ENCODE measurements at regions not wholly inside any gene's neighbourhood (a gene's known extent, or its start where the extent isn't known, plus 50 kb on each side); places are given as distances from the start of the nearest gene placed in this dataset.

- no peak for DNase-seq
- no peaks in the 10 kb centered on the region for H3F3A ChIP-seq (ENCODE audit: insufficient read depth, low read length)
- H3K79me2 ChIP-seq (ENCODE audit: low read length), result no peaks in the 10 kb centered on the region
- TF ChIP-seq CTCF (IDR thresholded peaks at IDR 0.05; ENCODE audit: low read length) (no peak), EZH2phosphoT487 (IDR thresholded peaks at IDR 0.05; ENCODE audit: low read length) (no peak), EZH2 (optimal IDR thresholded peaks at IDR 0.05; ENCODE audit: low read depth, low read length) (no peak)
- H3K4me1 ChIP-seq (ENCODE audit: low read length), result no peaks in the 10 kb centered on the region
- H4K20me1 ChIP-seq (ENCODE audit: insufficient read depth, low read length), result no peaks in the 10 kb centered on the region
- H3K9me3 ChIP-seq (replicated peaks; ENCODE audit: insufficient read depth, low read length), result no peaks in the 10 kb centered on the region
- no peaks in the 10 kb centered on the region for H3K27me3 ChIP-seq (replicated peaks; ENCODE audit: insufficient read depth, low read length)
- H3K4me3 ChIP-seq (ENCODE audit: low read length), result no peak overlapping the region
- H3K9ac ChIP-seq (ENCODE audit: low read length), result no peak overlapping the region
- H2AFZ ChIP-seq (ENCODE audit: low read length), result no peak overlapping the region
- no peaks in the 10 kb centered on the region for H3K9me2 ChIP-seq (replicated peaks; ENCODE audit: insufficient read depth, low read length)
- no peaks in the 10 kb centered on the region for H3K36me3 ChIP-seq (replicated peaks; ENCODE audit: insufficient read depth, low read length)
- H3K27ac ChIP-seq (ENCODE audit: low read length), result no peak overlapping the region
- no peak overlapping the region for H3K4me2 ChIP-seq (ENCODE audit: low read depth, low read length)
Observed at GRCh38 chr9:117551171-117551570, 136.3 kb upstream of the ASTN2 start.

GRCh38 chr9:117549444-117549843 is 134.6 kb upstream of the ASTN2 start:
- Histone ChIP-seq H3K27ac (ENCODE audit: low read length) (no peak overlapping the region), H3F3A (ENCODE audit: insufficient read depth, low read length) (no peaks in the 10 kb centered on the region), H3K4me3 (ENCODE audit: low read length) (no peak overlapping the region), H3K4me1 (ENCODE audit: low read length) (no peaks in the 10 kb centered on the region), H3K4me2 (ENCODE audit: low read depth, low read length) (no peak overlapping the region), H3K36me3 (replicated peaks; ENCODE audit: insufficient read depth, low read length) (no peaks in the 10 kb centered on the region), H3K27me3 (replicated peaks; ENCODE audit: insufficient read depth, low read length) (no peaks in the 10 kb centered on the region), H3K9me2 (replicated peaks; ENCODE audit: insufficient read depth, low read length) (no peaks in the 10 kb centered on the region), H4K20me1 (ENCODE audit: insufficient read depth, low read length) (no peaks in the 10 kb centered on the region), H3K9me3 (replicated peaks; ENCODE audit: insufficient read depth, low read length) (no peaks in the 10 kb centered on the region), H3K9ac (ENCODE audit: low read length) (no peak overlapping the region), H2AFZ (ENCODE audit: low read length) (no peak overlapping the region), H3K79me2 (ENCODE audit: low read length) (no peaks in the 10 kb centered on the region)
- TF ChIP-seq EZH2phosphoT487 (IDR thresholded peaks at IDR 0.05; ENCODE audit: low read length) (no peak), EZH2 (optimal IDR thresholded peaks at IDR 0.05; ENCODE audit: low read depth, low read length) (no peak), CTCF (IDR thresholded peaks at IDR 0.05; ENCODE audit: low read length) (no peak)
- DNase-seq, result no peak

GRCh38 chr9:117548556-117548955 is 133.7 kb upstream of the ASTN2 start:
- Histone ChIP-seq H3K36me3 (replicated peaks; ENCODE audit: insufficient read depth, low read length) (no peaks in the 10 kb centered on the region), H3K9me2 (replicated peaks; ENCODE audit: insufficient read depth, low read length) (no peaks in the 10 kb centered on the region), H3K4me2 (ENCODE audit: low read depth, low read length) (no peak overlapping the region), H4K20me1 (ENCODE audit: insufficient read depth, low read length) (no peaks in the 10 kb centered on the region), H3F3A (ENCODE audit: insufficient read depth, low read length) (no peaks in the 10 kb centered on the region), H3K27me3 (replicated peaks; ENCODE audit: insufficient read depth, low read length) (no peaks in the 10 kb centered on the region), H3K79me2 (ENCODE audit: low read length) (no peaks in the 10 kb centered on the region), H3K9me3 (replicated peaks; ENCODE audit: insufficient read depth, low read length) (no peaks in the 10 kb centered on the region), H3K27ac (ENCODE audit: low read length) (no peak overlapping the region), H2AFZ (ENCODE audit: low read length) (no peak overlapping the region), H3K4me3 (ENCODE audit: low read length) (no peak overlapping the region), H3K4me1 (ENCODE audit: low read length) (no peaks in the 10 kb centered on the region), H3K9ac (ENCODE audit: low read length) (no peak overlapping the region)
- no peak for DNase-seq
- TF ChIP-seq CTCF (IDR thresholded peaks at IDR 0.05; ENCODE audit: low read length) (no peak), EZH2phosphoT487 (IDR thresholded peaks at IDR 0.05; ENCODE audit: low read length) (no peak), EZH2 (optimal IDR thresholded peaks at IDR 0.05; ENCODE audit: low read depth, low read length) (no peak)

Data from MM.1S (cell line).